ENCODE measurements at regions not wholly inside any gene's neighbourhood (a gene's known extent, or its start where the extent isn't known, plus 50 kb on each side); places are given as distances from the start of the nearest gene placed in this dataset.

DNA sequence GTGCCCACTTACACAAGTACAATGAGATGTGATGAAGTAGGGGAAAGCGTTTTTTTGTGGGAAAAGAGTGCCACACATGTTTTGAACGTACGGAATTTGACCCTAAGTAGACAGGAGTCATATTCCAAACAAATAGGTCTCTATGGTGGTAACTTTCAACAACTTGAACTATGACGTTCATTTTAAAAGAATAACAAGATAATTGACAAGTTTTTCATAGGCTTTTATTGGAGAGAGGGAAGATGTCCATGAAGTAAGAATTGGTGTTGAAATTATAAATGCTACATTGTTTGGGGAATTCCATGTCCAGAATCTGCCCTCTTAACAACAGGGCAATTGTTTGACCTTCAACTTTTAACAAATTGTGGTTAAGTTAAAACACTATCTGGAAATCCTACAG lies 126.5 kb downstream of the GASK1B start:
- TF ChIP-seq LEF1 (IDR thresholded peaks at IDR 0.05; ENCODE audit: borderline replicate concordance): no peak
- no peak for TF ChIP-seq ELF4 (IDR thresholded peaks at IDR 0.05)
- no peak for TF ChIP-seq BHLHE40 (IDR thresholded peaks at IDR 0.05; ENCODE audit: borderline replicate concordance)
- TF ChIP-seq L3MBTL2 (conservative IDR thresholded peaks at IDR 0.05): no peak
- no peak for TF ChIP-seq SUZ12 (IDR thresholded peaks at IDR 0.05)
- TF ChIP-seq FOXM1 (IDR thresholded peaks at IDR 0.05; ENCODE audit: borderline replicate concordance): no peak
- TF ChIP-seq NFRKB (IDR thresholded peaks at IDR 0.05): no peak
- no peak for TF ChIP-seq HDGF (IDR thresholded peaks at IDR 0.05; ENCODE audit: borderline replicate concordance)
- TF ChIP-seq CTBP1 (IDR thresholded peaks at IDR 0.05; ENCODE audit: borderline replicate concordance): no peak
- no peak for TF ChIP-seq SP1 (IDR thresholded peaks at IDR 0.05)
- no peak for TF ChIP-seq TARDBP (IDR thresholded peaks at IDR 0.05)
- TF ChIP-seq FOXA1 (IDR thresholded peaks at IDR 0.05): no peak
- no peak for TF ChIP-seq ARNT (IDR thresholded peaks at IDR 0.05)
- TF ChIP-seq FOXK2 (IDR thresholded peaks at IDR 0.05): no peak
- no peak for TF ChIP-seq ZNF384 (IDR thresholded peaks at IDR 0.05)
- TF ChIP-seq, protein P1, sequence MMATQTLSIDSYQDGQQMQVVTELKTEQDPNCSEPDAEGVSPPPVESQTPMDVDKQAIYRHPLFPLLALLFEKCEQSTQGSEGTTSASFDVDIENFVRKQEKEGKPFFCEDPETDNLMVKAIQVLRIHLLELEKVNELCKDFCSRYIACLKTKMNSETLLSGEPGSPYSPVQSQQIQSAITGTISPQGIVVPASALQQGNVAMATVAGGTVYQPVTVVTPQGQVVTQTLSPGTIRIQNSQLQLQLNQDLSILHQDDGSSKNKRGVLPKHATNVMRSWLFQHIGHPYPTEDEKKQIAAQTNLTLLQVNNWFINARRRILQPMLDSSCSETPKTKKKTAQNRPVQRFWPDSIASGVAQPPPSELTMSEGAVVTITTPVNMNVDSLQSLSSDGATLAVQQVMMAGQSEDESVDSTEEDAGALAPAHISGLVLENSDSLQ (IDR thresholded peaks at IDR 0.05): no peak
- POLR2A ChIA-PET: no interaction called here
- DNase-seq (ENCODE audit: extremely low spot score): no peak
- CTCF ChIA-PET: no interaction called here

GRCh38 chr4:158043971-158044618 lies 128.7 kb downstream of the GASK1B start:
- CTCF ChIA-PET: no interaction called here
- DNase-seq (ENCODE audit: extremely low spot score): no peak
- TF ChIP-seq BHLHE40 (IDR thresholded peaks at IDR 0.05; ENCODE audit: borderline replicate concordance): no peak
- TF ChIP-seq FOXK2 (IDR thresholded peaks at IDR 0.05): no peak
- no peak for TF ChIP-seq HDGF (IDR thresholded peaks at IDR 0.05; ENCODE audit: borderline replicate concordance)
- no peak for TF ChIP-seq CTBP1 (IDR thresholded peaks at IDR 0.05; ENCODE audit: borderline replicate concordance)
- TF ChIP-seq SP1 (IDR thresholded peaks at IDR 0.05): no peak
- no peak for TF ChIP-seq FOXA1 (IDR thresholded peaks at IDR 0.05)
- no peak for TF ChIP-seq LEF1 (IDR thresholded peaks at IDR 0.05; ENCODE audit: borderline replicate concordance)
- no peak for TF ChIP-seq SUZ12 (IDR thresholded peaks at IDR 0.05)
- TF ChIP-seq L3MBTL2 (conservative IDR thresholded peaks at IDR 0.05): no peak
- no peak for TF ChIP-seq ELF4 (IDR thresholded peaks at IDR 0.05)
- TF ChIP-seq, protein P1 (IDR thresholded peaks at IDR 0.05): no peak
- TF ChIP-seq FOXM1 (IDR thresholded peaks at IDR 0.05; ENCODE audit: borderline replicate concordance): no peak
- POLR2A ChIA-PET: no interaction called here

GRCh38 chr4:158042591-158043030 lies 130.2 kb downstream of the GASK1B start:
- no peak for TF ChIP-seq HDGF (IDR thresholded peaks at IDR 0.05; ENCODE audit: borderline replicate concordance)
- TF ChIP-seq NFRKB (IDR thresholded peaks at IDR 0.05): no peak
- no peak for TF ChIP-seq SUZ12 (IDR thresholded peaks at IDR 0.05)
- no peak for TF ChIP-seq TARDBP (IDR thresholded peaks at IDR 0.05)
- TF ChIP-seq FOXM1 (IDR thresholded peaks at IDR 0.05; ENCODE audit: borderline replicate concordance): no peak
- TF ChIP-seq ZNF384 (IDR thresholded peaks at IDR 0.05): no peak
- TF ChIP-seq BHLHE40 (IDR thresholded peaks at IDR 0.05; ENCODE audit: borderline replicate concordance): no peak
- TF ChIP-seq LEF1 (IDR thresholded peaks at IDR 0.05; ENCODE audit: borderline replicate concordance): no peak
- no peak for TF ChIP-seq FOXA1 (IDR thresholded peaks at IDR 0.05)
- DNase-seq (ENCODE audit: extremely low spot score): no peak
- ChIA-PET CTCF (no interaction called here), POLR2A (no interaction called here)

- TF ChIP-seq HDGF (IDR thresholded peaks at IDR 0.05; ENCODE audit: borderline replicate concordance) (no peak), ARNT (IDR thresholded peaks at IDR 0.05) (no peak), FOXM1 (IDR thresholded peaks at IDR 0.05; ENCODE audit: borderline replicate concordance) (no peak), NFRKB (IDR thresholded peaks at IDR 0.05) (no peak), CTBP1 (IDR thresholded peaks at IDR 0.05; ENCODE audit: borderline replicate concordance) (no peak), FOXK2 (IDR thresholded peaks at IDR 0.05) (no peak), TARDBP (IDR thresholded peaks at IDR 0.05) (no peak), ZNF384 (IDR thresholded peaks at IDR 0.05) (no peak), LEF1 (IDR thresholded peaks at IDR 0.05; ENCODE audit: borderline replicate concordance) (no peak), BHLHE40 (IDR thresholded peaks at IDR 0.05; ENCODE audit: borderline replicate concordance) (no peak), ELF4 (IDR thresholded peaks at IDR 0.05) (no peak), FOXA1 (IDR thresholded peaks at IDR 0.05) (no peak), L3MBTL2 (conservative IDR thresholded peaks at IDR 0.05) (no peak), SUZ12 (IDR thresholded peaks at IDR 0.05) (no peak), SP1 (IDR thresholded peaks at IDR 0.05) (no peak)
- TF ChIP-seq, protein P1 (IDR thresholded peaks at IDR 0.05): no peak
- CTCF ChIA-PET: no interaction called here
- DNase-seq (ENCODE audit: extremely low spot score): no peak
- POLR2A ChIA-PET: no interaction called here
Measured at GRCh38 chr4:158038718-158039117, 134.1 kb downstream of the GASK1B start.

- CTCF ChIA-PET: no interaction called here
- no peak for DNase-seq (ENCODE audit: extremely low spot score)
- POLR2A ChIA-PET: no interaction called here
- no peak for TF ChIP-seq HDGF (IDR thresholded peaks at IDR 0.05; ENCODE audit: borderline replicate concordance)
- TF ChIP-seq FOXA1 (IDR thresholded peaks at IDR 0.05): no peak
- no peak for TF ChIP-seq FOXK2 (IDR thresholded peaks at IDR 0.05)
- TF ChIP-seq ZNF384 (IDR thresholded peaks at IDR 0.05): no peak
- TF ChIP-seq SUZ12 (IDR thresholded peaks at IDR 0.05): no peak
- TF ChIP-seq BHLHE40 (IDR thresholded peaks at IDR 0.05; ENCODE audit: borderline replicate concordance): no peak
- no peak for TF ChIP-seq FOXM1 (IDR thresholded peaks at IDR 0.05; ENCODE audit: borderline replicate concordance)
- no peak for TF ChIP-seq ARNT (IDR thresholded peaks at IDR 0.05)
- no peak for TF ChIP-seq TARDBP (IDR thresholded peaks at IDR 0.05)
- TF ChIP-seq NFRKB (IDR thresholded peaks at IDR 0.05): no peak
- TF ChIP-seq, protein P1 (IDR thresholded peaks at IDR 0.05): no peak
- no peak for TF ChIP-seq CTBP1 (IDR thresholded peaks at IDR 0.05; ENCODE audit: borderline replicate concordance)
- TF ChIP-seq LEF1 (IDR thresholded peaks at IDR 0.05; ENCODE audit: borderline replicate concordance): no peak
- TF ChIP-seq L3MBTL2 (conservative IDR thresholded peaks at IDR 0.05): no peak
- no peak for TF ChIP-seq SP1 (IDR thresholded peaks at IDR 0.05)
- TF ChIP-seq ELF4 (IDR thresholded peaks at IDR 0.05): no peak
Measured at GRCh38 chr4:158036998-158037397, 135.8 kb downstream of the GASK1B start.
